ENCODE measurements at regions not wholly inside any gene's neighbourhood (a gene's known extent, or its start where the extent isn't known, plus 50 kb on each side); places are given as distances from the start of the nearest gene placed in this dataset.
"Not testable (repeated sequence)": the region's sequence is repeated elsewhere in the genome, so short reads cannot be mapped to it uniquely, and the experiment has no call there.

GRCh38 chr4:176571206-176571605 is 221.5 kb downstream of the VEGFC start:
- DNase-seq (ENCODE audit: low spot score): no peak

- DNase-seq (ENCODE audit: low spot score): no peak
Measured at GRCh38 chr4:176575141-176575730, 217.5 kb downstream of the VEGFC start.

DNA sequence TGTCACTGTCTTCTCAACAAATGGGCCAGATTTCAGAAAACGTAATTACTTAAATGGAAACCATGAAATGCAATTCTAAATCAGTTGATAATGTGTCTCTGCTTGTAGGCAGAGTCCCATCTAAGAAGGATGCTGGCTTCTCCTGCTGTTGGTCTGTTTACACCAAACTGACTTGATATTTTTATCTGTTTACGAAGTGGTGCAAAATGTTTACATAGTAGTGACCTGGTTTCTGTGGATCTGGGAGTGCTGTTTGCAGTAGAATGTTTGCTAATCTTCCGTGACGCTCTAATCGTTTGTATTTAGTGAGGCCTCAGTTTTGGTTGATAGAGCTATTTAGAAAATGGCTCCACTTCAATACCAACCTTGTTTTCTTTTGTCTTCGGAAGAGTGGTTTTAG is 213.5 kb downstream of the VEGFC start:
- no peak for DNase-seq (ENCODE audit: low spot score)

DNA sequence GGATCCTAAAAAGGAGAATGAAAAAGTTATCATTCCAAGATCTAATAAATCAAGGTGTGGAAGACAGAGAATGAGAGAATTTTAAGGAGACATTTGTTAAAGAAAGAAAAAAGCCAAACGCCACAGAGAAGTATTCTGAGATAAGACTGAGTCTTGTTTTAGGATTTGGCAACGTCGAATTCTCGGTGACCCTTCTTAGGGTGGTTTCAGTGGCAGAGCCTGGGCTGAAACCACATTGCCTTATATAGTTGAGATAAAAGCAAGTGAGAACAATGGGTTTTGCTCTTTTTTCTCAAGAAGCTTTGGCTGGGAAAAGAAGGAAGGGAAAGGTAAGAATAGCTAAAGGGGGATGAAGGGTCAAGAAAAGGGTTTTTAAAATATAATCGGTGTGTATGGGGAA is 209.4 kb downstream of the VEGFC start:
- DNase-seq (ENCODE audit: low spot score): no peak

DNA sequence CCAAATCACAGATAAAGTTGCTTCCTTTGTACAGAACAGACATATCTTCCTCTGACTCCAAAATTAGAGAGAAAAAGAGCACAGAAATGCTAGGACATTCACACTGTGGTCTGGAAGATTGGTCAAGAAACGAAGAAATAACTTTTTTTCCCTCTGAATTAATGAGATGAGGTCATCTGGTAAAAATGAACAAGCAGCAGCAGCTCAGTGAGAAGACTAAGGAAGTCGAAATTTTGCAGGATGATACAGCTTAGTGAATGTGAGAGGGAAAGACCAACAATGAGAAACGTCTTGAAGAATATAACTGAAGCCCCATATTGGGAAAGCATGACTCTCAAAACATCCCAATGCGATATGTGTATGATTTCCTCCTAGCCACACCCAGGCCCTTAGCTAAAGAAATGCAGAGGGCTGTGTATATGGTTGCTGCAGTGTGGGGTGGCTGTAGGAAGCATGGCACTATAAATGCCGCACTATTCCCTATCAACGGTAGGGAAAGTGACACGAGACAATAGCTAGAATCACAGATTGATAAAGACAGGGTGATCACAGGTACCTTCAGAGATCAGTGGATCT is 208.6 kb downstream of the VEGFC start:
- DNase-seq (ENCODE audit: low spot score): no peak

DNA sequence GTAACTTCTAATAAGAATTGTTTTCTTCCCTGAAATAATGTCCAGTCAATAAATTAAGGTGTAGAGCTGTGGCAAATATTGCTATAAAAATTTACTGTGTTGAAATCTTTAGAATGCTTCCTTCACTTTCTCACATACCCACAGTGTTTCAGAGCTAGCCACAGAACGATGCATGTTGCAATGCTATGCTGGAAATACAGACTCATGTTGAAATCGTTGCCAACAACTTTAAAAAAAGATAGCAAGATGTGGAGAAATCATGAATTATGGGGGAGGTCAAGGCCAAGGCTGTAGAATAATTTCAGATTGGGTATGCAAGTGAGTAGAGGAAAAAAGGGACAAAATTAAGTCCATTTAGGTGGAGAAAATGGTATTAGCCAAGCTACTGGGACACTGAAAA is 204.8 kb downstream of the VEGFC start:
- DNase-seq (ENCODE audit: low spot score): no peak

DNA sequence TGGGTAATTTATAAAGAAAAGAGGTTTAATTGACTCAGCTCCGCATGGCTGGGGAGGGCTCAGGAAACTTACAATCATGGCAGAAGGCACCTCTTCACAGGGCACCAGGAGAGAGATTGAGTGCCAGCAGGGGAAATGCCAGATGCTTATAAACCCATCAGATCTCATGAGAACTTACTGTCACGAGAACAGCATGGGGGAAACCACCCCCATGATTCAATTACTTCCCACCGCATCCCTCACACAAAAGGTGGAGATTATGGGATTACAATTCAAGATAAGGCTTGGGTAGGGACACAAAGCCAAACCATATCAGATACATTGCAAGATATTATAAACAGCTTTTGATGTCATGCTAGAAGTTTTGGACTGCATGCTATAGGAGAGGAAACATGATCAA is 204.3 kb downstream of the VEGFC start:
- no peak for DNase-seq (ENCODE audit: low spot score)

DNA sequence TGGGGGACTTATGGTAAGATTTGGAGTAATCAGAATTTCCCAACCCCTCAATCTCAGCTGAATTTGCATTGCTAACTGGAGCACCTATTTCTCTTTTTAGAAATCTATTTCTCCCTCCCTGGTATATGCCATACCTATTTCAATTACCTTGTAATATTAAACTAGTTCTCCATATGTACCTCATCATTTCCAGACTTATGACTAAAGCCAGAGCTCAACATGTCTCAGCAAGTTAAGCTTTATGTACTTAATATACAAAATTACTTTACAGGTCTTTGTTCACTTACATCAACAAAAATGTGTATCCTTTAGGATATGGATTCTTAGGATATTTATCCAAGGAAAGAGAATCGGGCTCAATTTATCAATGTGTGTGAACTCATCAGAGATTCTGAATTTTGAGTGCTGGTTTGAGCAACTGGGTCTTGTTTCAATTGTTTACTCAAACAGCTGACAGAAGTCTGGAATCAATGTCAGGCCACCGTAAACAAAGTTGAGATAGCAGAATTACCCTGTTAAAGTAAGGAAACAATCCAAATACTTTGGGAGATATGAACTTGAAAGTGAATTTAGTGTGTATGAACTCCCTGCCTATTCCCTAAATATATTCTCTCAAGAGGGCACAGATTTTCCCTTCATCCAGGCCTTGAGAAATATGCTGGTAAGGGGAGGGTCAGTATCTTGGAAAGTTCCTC is 199.6 kb downstream of the VEGFC start:
- no peak for DNase-seq (ENCODE audit: low spot score)

- DNase-seq (ENCODE audit: low spot score): no peak
Measured at GRCh38 chr4:176593943-176594342, 198.8 kb downstream of the VEGFC start.

GRCh38 chr4:176595257-176595656 is 197.5 kb downstream of the VEGFC start:
- DNase-seq (ENCODE audit: low spot score): no peak

- DNase-seq (ENCODE audit: low spot score): no peak
Measured at GRCh38 chr4:176601124-176601523, 191.6 kb downstream of the VEGFC start.

DNA sequence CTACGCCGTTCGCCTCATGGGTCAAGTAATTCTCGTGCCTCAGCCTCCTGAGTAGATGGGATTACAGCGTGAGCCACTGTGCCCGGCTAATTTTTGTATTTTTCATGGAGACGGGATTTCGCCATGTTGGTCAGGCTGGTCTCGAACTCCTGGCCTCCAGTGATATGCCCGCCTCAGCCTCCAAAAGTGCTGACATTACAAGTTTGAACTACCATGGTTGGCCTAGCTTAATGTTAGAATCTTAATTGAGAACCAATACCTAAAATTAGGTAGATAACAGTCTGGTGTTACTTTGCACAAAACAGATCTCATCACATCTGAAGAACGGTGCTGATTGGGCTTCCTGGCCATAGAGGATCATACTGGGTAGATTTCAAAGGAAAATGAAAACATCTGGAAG is 184.9 kb downstream of the VEGFC start:
- DNase-seq (ENCODE audit: low spot score): no peak

- DNase-seq (ENCODE audit: low spot score): no peak
Measured at GRCh38 chr4:176608346-176608745, 184.4 kb downstream of the VEGFC start.

DNA sequence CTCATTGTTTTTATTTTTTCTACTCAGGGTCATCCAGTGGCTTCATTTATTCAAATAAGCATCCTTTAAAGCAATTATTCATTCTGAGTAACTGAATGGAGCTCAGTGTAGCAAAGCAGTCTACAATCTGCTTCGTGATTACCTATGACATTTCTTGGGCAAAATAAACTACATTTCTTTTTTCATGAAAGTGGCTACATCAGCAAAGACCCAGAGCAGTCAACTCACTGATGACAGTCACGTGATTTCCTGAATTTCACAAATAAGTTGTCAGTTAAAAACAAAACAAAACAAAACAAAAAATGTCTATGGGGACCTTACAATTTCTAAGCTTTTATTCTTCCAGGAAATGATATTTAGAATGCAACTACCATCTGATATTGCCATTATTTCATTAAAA is 182.1 kb downstream of the VEGFC start:
- DNase-seq (ENCODE audit: low spot score): no peak

DNA sequence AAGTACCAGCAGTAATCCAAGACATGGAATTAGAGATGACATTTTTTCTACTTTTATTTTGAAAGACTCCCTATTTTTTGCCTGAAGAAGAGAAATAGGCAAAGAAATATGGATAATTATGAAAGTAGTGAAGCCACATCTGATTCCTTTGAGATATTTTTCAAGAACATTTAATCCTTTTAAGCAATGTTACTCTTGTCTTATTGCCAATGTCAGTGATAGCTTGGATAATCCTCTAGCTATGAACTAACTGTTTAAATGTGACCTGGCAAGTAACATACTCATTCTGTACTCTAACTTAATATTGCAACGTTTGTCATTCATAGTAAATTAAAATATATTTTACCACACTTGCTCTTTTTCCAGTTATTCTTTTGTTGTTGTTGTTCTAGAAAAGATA is 181.3 kb downstream of the VEGFC start:
- no peak for DNase-seq (ENCODE audit: low spot score)

DNA sequence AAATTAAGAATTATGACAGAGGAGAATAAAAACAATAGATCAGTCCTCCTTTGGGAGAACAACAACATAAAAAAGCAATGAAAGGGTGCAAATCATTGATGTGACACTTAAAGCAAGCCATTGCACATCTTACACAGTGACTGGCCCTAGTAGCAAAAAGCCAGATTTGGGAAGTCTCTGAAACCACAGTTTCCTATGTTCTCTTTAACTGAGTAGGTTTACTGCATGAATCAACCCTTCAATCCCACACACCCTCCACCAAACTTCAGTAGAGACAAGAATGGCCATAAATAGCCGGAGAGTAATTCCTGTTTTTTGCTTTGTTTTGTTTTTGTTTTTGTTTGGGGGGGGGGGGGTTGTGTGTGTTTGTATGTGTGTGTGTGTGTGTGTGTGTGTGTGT is 180.8 kb downstream of the VEGFC start:
- DNase-seq (ENCODE audit: low spot score): no peak

- DNase-seq (ENCODE audit: low spot score): no peak
Measured at GRCh38 chr4:176614793-176615192, 177.9 kb downstream of the VEGFC start.

GRCh38 chr4:176616151-176616550 is 176.6 kb downstream of the VEGFC start:
- no peak for DNase-seq (ENCODE audit: low spot score)

DNA sequence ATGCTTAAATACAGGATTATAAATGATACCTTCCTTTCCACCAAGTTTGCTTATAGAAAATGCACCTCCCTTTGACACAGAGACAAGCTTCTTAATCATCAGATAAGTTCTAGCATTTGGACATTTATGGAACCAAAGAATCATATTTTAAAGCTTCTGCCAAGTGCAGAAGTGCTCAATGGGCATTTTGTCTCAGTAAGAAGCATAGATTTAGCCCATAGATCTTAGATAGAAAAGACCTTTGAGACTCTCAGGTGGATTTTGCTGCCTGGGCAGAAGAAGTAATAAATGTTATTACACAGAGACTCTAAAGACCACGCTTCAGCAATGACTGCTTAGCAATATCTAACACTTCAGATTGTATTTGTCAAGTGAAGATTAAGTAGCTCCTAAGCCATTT is 174.6 kb downstream of the VEGFC start:
- DNase-seq (ENCODE audit: low spot score): no peak

GRCh38 chr4:176619430-176619829 is 173.3 kb downstream of the VEGFC start:
- DNase-seq (ENCODE audit: low spot score): no peak

GRCh38 chr4:176622251-176622948 is 170.3 kb downstream of the VEGFC start:
- DNase-seq (ENCODE audit: low spot score): no peak

DNA sequence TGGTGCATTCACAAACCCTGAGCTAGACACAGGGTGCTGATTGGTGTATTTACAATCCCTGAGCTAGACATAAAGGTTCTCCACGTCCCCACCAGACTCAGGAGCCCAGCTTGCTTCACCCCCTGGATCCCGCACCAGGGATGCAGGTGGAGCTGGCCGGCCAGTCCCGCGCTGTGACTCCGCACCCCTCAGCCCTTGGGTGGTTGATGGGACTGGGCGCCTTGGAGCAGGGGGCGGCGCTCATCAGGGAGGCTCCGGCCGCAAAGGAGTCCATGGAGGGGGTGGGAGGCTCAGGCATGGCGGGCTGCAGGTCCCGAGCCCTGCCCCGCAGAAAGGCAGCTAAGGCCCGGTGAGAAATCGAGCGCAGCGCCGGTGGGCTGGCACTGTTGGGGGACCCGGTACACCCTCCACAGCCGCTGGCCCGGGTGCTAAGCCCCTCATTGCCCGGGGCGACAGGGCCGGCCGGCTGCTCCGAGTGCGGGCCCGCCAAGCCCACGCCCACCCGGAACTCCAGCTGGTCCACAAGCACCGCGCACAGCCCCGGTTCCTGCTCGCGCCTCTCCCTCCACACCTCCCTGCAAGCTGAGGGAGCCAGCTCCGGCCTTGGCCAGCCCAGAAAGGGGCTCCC is 167.6 kb downstream of the VEGFC start:
- DNase-seq (ENCODE audit: low spot score): not testable (repeated sequence)

Measured in HT-29 (cell line).